Astrocyte (in vitro differentiated cells and primary cell): ENCODE measurements at regions not wholly inside any gene's neighbourhood (a gene's known extent, or its start where the extent isn't known, plus 50 kb on each side); places are given as distances from the start of the nearest gene placed in this dataset.

Experiments
- CTCF ChIP-seq: IDR thresholded peaks from 2 replicates; pipeline ENCODE4 v1.5.1; 2011; ENCODE audit warnings: low read depth, mild to moderate bottlenecking, inconsistent platforms, low read length, moderate library complexity; ENCODE audit not compliant: insufficient read depth
- EZH2 ChIP-seq: IDR thresholded peaks from 2 replicates; pipeline ENCODE4 v1.6.1; 2012; ENCODE audit warnings: mild to moderate bottlenecking, low read length, inconsistent platforms; ENCODE audit not compliant: insufficient read depth

- no peak for TF ChIP-seq CTCF
- no peak for TF ChIP-seq EZH2
Observed at GRCh38 chr12:66803930-66804329, 125.1 kb upstream of the GRIP1 start.
